HG03342 (cell line): ENCODE measurements at regions not wholly inside any gene's neighbourhood (a gene's known extent, or its start where the extent isn't known, plus 50 kb on each side); places are given as distances from the start of the nearest gene placed in this dataset.
"Not testable (repeated sequence)": the region's sequence is repeated elsewhere in the genome, so short reads cannot be mapped to it uniquely, and the experiment has no call there.

Experiments
- ATAC-seq: cut with Tn5 transposase; IDR thresholded peaks from one replicate; pipeline ENCODE4 v1.9.1; 2021; ENCODE audit warnings: mild to moderate bottlenecking, moderate library complexity; ENCODE audit not compliant: unreplicated experiment

DNA sequence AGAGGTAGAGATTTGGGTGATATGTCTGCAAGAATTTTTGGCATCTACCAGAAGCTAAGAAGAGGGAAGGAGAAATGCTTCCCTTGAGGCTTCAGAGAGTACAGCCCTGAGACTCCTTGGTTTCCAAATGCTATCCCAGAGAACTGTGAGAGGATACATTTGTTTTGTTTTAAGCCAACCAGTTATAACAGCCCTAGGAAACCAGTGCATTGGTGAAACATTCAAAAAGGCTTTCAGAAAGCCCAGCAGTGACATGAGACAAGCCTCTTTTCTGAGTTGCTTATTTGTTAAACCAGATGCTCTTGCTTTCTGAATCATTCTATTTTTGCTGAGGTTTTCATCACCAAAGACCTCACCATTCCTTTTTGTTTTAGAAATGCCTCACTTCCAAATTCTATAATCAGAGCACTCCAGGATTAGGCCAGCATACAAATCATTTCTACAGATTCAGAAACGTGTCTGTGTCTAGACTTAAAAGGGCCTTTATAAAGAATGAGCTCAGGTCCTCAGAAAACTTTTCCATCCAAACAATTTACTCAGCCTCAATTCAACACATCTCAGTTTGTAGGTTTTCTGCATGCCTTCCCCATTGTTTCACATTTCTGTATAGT, 1617.8 kb upstream of the FLRT2 start:
- ATAC-seq, result no peak

DNA sequence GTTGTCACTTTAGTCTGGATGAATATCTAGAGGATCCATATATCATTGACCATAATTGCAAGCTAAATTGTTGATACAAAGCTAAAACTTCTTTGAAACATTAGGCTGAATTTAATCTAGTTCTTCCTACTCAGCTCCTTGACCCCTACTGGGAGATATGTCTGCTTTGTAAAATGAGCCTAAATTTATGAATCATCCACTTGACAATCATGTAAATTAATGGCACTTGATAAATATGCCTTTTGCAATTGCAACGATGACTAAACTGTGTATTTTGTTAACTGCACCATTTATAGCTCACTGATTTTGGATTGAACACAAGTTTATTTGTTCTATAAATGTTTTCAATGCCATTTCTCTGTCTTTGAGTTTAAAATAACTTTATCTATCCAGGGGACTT, 1616.5 kb upstream of the FLRT2 start:
- ATAC-seq, result no peak

DNA sequence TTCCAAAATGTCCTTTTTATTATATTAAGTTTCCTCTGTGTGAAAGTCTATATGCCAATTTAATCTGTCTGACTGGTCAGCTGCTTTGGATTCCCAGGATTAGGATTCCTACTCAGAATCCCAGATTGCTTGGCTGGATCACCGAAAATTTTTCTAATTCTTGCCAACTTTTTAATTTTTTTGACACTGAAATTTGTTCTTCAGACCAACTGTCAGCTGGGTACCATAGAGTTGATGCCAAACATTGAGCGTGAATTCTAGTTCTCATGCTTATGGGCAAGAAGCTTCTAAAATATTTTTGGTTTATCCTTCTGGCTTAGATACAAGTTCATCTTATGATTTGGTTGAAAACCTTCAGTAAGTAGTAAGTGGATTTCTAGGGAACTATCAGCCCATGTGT, 1611.4 kb upstream of the FLRT2 start:
- ATAC-seq, result no peak

DNA sequence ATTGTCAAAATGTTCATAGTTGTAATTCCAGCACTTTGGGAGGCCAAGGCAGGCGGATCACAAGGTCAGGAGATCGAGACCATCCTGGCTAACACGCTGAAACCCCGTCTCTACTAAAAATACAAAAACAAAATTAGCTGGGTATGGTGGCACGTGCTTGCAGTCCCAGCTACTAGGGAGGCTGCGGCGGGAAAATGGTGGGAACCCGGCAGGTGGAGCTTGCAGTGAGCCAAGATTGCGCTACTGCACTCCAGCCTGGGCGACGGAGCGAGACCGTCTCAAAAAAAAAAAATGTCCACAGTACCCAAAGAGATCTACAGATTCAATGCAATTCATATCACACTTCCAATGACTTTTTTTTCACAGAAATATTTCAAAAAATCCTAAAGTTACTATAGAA, 1610.3 kb upstream of the FLRT2 start:
- not testable (repeated sequence) for ATAC-seq

DNA sequence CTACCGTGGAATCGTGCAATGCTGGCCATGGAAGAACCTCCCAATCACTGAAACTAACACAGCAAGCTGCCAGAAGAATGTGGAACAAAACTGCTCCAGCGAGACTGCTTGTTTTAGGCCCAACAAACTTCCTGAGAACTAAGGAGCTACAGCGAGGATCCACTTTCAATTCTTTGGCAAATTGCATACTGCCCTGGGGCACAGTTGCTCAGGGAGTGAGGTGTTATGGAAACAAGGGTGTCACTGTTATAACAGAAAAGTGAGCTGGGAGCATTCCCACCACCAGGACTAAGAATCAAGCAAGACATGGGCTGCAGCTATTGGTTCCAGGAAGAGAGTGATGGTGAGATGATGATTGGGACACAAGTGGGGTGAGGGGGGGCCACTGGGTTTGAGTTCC, 1606.1 kb upstream of the FLRT2 start:
- no peak for ATAC-seq

DNA sequence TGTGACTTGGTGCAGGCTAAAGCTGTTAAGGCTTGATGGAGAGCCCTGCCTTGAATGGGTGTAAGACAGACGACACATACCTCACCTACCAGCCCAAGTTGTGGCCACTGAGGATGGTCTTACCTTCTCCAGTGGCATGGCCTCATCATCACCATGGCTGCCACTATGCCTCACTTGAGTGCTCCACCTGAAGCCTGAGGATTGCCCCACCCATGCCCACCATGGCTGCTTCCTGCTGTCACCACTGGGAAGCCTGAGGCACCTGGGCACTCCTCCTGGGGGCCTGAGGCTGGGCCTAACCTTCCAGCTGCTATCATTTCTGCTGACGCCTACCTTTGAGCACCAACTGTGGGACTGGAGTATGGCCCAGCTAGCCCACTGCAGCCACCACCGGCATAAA, 1605.7 kb upstream of the FLRT2 start:
- ATAC-seq, result no peak

DNA sequence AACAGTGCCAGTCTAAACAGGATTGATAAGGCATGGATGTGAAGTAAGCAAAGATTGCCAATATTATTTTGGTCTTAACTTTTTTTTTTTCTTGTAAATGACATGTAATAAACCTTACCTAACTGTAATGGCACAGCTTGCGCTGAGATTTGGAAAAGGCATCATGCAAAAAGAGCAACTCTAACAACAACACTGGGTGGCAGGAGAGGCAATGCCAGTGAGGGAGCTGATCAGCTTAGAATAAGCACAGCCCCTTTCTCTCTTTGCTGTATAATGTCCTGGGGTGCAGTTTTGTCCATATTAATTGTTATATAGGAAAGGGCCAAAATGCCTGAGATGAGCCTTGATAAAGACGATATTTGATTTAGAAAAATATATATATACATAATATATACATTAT, 1589.7 kb upstream of the FLRT2 start:
- no peak for ATAC-seq

DNA sequence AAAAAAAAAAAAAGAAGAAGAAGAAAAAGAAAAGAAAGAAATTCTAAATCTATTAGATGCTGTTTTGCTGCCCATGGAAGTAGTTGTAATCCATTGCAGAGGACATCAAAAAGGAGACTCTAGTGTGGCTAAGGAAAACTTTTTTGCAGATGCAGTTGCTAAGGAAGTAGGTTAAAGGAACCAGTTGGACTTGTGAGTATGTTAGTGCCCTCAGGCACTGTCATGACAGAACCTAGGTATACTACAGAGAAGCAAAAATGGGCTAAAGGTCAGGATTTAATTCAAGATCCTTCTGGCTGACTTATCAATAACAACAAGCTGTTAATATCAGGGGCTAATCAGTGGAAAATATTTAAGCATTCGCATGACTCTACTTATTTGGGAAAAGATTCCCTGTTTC, 1571.6 kb upstream of the FLRT2 start:
- no peak for ATAC-seq

DNA sequence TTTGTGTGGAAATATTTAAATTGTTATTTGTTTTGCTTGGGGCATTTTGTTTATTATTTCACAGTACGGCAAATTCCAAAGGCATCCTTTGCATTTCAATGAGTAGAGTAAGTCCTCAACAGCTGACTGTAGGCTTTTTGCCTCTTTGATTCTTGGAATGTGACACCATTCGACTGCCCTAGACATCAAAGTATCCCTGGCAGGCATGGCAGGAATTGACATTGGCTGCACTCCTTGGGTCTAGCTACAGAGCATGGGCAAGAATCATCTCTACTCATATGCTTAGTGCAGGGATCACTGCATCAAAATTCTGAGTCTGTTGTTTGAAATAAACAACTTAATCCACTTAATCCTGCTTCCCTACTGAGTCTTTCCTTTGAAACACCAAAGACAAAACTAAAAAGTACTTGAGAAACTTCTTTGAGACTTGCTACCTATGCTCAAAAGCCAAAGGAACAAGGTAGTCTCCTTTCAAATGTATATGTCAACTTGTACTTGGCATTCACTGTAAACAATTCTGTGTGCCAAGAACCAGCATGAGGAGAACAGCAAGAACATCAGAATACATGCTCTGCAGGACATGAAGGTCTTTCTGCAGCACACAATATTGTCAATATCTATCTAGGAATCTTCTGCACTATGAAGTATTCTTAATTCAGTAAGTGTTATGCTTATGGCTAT, 1569.0 kb upstream of the FLRT2 start:
- no peak for ATAC-seq

DNA sequence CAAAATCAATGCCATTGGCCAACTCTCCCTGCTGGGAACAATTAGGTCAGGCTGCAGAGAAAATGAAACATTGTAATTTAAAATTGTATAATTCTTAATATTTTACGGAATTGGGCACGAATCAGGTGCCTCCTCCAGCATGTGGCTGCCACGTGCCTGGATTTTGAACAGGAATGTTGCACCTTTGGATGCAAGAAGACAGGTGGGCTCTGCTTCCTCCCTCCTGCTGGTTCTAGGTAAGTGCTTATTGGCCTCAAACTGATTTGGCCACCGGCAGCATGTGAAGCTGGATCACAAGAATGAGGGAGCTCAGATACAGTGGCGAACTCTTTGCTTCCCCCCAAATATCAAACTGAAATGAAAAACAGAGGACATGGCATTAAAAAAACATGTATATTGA, 1559.9 kb upstream of the FLRT2 start:
- ATAC-seq, result no peak

DNA sequence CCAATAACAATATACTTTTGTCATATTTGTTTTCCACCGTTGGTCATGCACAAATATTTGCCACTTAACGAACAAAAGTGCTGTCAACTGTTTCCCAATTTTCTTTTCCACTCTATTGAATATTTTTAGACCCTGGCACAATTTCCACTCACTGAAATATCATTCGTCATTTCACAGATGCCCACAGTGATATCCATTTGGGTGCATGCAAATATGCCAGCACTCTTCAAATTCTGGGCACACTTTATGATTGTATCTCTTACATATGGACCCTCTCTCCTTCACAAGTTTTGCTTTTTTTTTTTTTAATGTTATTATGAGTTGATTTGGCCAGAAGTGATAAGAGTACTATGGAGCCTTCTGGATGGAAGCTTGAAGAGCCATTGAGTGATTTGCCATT, 1557.3 kb upstream of the FLRT2 start:
- no peak for ATAC-seq

DNA sequence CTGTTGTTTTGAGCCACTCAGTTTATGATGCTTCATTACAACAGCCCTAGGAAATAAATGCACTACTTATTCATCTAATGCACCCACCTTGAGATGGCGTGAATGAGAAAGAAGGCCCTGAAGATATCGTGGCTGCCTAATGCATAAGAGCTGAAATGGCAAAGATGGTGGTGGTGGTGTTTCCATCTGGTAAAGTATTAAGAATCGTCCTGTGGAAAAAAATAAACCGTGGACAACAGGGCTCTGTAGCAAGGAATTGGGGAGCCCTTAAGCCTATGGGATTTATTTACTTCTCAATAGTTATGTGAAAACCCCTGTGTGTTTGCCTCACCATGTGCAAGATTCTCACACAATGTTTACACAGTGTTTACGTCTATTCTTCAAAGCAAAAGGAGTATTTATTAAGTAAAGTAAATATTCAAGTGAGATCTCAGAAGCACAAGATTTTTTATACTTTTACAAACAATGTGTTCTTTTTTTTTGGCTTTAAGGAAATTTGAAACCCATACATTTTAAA, 1555.2 kb upstream of the FLRT2 start:
- no peak for ATAC-seq

DNA sequence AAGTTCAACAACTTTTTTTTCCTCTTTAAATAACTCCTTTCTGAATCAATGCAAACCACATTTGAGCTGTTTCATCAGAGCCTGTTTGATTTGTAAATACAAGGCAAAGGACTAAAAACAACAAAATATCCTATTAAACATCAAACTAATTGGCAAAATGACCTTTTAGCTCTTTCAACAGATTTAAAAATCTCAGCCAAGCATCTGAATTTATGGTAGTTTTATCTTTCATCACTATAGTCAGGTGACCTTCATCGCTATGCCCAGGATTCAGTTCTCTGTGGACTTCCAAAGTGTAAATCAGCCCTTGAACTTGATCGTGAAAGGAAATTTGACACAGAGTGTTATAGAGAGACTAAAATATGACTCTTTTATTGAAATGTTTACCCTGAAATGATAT, 1554.5 kb upstream of the FLRT2 start:
- ATAC-seq, result no peak

DNA sequence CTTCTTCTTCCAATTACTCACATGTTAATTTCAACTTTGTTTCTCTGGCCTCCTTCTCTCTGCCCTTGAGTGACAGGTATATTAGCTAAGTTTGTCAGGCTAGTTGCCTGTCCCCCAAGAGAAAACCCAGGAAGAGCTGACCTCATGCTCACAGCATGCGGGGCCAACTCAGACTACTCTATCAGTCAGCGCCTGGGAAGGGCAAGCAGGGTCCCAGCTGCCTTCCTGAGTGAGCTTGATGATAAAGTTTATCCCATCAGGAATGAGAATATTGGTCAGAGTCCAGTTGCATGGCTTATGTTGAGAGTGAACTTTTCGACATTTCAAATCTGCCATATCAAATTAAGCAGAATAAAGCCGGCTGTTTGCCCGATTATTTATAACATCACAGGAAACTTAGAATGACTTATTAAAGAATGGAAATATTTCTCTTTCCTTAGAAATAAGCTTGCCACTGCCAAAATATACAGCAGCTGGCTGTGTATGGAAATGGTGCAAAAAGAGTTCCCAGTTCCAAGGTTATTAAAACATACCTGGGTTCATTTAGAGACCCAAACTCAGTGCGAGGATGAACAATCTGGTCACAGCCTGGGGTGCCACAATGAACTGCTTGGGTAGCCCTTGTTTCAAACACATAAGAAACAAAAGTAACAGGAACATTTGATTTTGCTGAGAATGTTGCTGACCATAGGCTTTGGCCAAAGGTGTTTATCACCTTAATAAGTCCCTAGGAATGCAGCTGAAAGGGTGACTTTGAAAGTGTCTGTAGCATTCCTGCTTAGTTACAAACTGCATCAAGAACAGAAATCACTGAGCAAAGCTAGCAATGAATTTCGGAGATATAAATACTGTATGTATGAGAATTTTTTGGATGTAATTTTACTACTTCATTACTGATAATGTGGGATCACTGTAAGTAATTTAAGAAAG, 1553.8 kb upstream of the FLRT2 start:
- ATAC-seq, result no peak

DNA sequence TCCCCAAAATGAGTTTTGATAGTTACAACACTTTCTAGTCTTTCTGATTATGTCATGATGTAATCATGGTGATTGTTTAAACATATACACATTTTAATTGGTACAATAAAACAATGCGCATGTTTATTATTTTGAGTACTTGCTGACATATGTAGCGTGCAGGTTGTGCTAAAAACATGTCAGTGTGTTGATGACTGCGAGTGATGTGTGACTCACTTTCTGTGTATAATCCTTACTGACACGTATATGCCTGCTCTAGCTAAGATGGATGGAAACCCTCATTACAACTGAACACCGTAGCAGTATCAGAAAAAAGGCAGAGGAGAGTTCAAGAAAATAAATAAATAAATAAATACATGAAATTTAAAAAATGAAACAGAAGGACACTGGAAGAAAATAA, 1552.4 kb upstream of the FLRT2 start:
- ATAC-seq, result no peak

DNA sequence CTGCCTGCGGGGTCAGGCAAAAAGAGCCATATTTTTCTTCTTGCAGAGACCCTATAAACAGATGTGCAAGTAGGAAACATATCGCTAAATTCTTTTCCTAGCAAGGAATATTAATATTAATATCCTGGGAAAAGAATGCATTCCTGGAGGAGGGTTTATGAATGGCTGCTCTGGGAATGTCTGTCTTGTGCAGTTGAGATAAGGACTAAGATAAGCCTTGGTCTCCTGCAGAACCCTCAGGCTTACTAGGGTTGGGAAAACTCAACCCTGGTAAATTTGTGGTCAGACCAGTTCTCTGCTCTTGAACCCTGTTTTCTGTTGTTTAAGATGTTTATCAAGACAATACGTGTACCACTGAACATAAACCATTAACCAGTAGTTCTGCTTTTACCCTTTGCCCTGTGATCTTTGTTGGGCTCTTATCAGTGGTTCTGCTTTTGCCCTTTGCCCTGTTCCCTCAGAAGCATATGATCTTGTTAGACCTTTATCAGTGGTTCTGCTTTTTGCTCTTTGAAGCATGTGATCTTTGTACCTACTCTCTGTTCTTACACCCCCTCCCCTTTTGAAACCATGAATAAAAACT, 1548.2 kb upstream of the FLRT2 start:
- not testable (repeated sequence) for ATAC-seq

DNA sequence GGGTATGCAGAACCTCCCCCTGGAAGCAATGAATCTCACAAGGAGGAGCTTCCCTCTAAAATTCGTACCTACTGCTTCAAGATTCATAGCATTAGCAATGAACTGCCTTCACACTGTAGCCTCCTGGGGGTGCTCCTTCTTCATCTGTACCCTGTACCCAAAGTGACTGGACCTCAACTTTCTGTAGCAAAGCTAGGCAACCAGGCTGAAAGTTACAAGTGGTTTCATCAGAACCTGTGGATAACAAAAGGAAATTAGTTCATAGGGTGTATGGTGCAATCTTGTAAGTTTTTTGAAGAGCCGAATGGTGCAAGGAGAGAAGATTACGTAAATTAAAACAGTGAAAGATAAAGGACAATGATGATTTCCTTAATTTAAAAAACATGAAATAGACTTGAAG, 1541.7 kb upstream of the FLRT2 start:
- ATAC-seq, result no peak

DNA sequence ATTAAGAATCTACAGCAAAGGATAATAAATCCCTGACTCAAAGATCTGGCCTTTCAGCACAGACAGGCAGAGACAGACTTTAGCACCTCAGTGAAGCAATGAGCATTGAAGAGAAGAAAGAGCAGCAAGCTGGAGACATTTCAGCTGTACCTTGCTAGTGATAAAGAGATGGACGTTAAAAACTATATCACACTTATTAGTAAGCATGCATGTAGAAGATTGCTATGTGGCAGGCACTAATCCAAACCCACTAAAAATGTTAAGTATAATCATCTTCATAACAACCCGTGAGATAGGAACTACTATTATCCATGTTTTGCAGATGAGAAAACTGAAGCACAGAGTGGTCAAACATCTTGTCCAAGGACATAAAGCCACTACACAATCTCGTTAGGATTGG, 1538.3 kb upstream of the FLRT2 start:
- ATAC-seq, result no peak

DNA sequence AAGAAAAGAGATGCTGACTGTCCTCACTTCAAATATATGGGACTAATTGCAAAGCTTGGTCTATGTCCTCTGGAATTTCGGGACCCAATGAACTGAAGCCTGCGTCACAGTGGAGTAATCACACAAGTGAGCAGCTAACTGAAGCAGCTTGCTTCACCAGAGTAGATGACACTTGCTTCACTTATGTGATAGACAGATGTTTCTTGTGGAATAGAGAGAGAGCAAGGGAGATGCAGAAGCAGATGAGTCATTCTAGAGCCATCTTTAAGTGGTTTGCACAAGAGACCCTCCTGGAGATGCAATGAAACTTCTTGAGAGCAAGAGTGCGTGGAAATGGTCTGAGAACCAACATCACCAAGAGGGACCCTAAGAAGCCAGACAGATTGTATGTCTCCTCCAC, 1537.1 kb upstream of the FLRT2 start:
- no peak for ATAC-seq

DNA sequence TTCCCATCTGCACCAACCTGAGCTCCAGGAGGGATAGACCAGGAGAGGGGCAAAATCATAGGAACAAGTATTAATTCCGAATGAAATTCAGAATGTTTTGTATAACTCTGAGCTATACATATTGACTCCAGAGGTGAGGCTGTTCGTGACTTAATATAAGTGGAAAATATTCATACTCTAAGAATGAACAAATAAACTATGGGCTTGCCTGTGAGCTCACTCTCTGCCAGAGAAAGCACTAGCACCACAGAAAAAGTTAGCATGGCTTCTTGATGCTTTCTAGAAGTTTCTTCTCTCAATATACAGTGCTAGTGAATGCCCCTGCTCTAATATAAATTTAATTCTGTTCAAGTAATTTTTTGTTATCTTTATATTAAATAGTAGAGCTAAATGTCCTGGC, 1536.4 kb upstream of the FLRT2 start:
- ATAC-seq, result no peak

DNA sequence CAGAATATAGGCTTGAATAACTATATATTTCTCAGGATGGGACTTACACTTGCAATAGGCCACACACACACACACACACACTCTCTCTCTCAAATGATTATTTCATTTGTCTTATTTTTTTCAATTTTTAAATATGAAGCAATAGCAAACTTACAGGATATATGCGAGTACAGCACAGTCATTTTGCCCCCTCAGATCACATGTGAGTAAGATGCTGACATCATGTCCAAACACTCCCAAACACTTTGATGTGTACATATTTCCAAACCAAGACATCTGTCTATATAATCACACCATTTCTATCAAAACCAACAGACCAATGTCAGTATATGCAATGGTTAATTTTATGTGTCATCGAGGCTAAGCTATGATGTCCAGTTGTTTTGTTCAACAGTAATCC, 1535.9 kb upstream of the FLRT2 start:
- no peak for ATAC-seq
